ENCODE measurements at regions not wholly inside any gene's neighbourhood (a gene's known extent, or its start where the extent isn't known, plus 50 kb on each side); places are given as distances from the start of the nearest gene placed in this dataset.
"Not testable (repeated sequence)": the region's sequence is repeated elsewhere in the genome, so short reads cannot be mapped to it uniquely, and the experiment has no call there.

DNA sequence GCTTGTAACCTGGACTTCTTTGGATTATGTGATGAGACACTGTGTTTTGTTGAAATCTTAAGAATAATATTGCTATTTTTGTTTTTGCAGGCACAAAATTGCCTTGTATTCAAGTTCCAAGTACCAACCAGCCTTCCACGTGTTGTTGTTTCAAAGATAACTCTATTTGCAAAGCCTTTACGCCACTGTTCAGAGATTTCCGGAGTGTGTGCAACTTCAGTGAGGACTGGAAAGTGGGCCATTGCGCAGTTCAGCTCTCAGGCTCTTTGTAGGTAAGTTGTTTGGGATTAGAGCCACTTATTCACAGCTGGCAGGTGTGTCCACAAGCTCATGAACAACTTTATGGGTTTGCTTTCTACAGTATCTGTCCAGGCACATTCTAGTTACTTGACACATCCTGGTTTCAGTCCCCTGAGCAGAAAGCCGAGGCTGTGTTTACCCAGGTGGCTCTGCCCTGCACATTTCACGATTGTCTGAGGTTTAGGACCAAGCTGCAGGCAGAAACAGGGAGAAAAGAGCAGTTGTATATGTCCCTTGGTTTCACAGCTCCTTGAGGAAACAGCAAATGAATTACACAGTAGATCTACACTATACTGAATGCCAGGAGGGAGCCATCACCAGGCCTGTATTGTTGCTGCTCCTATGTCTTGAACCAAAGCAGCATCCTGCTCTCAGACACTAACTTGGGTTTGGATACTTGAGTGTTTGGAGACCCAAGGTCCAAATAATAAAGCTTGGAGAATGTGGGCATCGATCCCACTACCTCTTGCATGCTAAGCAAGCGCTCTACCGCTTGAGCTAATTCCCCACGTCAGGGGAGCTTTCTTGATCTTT, 136.1 kb upstream of the ZNF322 start:
- DNase-seq (ENCODE audit: low read depth in 2 of 3, low spot score in 1 of 3), result not testable (repeated sequence)

DNA sequence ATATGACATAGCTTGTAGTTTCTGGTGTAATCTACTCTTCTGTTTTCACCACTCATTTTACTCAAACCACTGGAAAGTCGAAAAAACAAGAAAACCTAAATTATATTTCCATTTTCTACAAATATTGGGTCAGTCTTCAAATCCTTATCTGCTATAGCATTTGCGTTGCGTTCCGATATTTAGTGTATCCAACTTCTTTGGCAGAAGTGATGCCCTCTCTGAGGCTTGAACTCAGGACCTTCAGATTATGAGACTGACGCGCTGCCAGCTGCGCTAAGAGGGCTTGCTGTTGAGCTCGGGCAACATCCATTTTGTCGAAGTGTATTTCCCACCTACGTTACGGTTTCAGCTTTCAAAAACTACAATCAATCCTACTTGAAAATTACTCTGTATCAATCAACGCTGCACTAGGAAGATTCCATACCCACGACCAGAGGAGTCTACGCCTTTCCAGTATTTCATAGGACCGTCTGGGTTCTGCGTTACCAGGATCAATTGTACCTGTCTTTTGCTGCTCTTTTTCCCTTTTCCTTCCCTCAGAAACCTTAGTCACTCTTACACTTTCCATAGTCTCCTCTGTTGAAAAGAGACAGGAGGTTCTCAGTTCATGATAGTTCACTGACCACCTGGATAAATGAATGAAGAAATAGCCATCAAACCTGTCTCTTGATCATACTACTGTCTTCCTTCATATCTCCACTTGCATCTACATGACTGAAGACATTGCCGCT, 140.5 kb upstream of the ZNF322 start:
- DNase-seq (ENCODE audit: low read depth in 2 of 3, low spot score in 1 of 3), result not testable (repeated sequence)

DNA sequence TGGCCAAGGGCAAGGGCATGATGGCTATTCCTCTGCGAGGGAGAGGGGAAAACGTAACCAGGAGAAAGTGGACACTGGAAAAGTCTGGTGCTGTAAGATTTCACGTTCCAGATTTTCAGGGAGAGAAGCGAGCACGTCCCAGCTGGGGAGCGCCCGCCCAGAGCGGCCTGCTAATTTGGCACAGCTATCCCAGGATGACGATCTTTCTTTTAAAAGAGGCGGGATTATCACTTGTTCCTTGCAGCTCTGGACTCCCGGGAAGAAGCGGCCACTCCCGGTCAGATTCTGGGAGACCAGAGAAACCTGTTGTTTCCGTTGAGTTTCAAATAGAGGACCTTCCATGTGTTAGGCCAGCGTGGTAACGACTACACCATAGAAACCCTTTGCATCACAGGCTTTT, 144.2 kb upstream of the ZNF322 start:
- not testable (repeated sequence) for DNase-seq (ENCODE audit: low read depth in 2 of 3, low spot score in 1 of 3)

DNA sequence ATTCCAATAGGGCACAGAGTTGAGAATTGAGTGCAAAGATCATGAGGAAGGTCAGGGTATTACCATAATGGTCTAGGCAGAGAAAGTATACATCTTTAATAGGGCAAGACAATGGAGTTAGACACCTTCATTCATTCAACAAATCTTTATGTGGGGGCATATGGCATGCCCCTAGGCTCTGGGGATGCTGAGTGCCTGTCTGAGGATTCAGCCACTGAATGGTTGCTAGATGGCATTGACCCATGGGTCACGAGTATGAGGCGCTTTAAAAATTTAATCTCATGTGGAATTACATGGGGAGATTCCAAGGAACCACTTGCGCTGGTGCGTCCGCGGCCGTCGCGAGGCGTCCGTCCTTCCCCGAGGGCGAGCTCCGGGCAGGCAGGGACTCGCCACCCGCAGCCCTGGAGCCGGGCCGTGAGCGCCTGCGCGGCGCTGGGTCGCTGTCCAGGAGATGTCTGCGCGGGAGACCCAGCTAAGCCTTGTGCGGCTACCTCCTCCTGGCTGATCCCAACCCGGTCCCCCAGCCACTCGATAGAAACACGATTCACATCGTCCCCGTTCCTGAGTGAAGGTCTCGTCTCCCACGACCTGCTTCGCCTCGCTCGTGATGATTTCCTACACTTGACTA, 152.1 kb upstream of the ZNF322 start:
- not testable (repeated sequence) for DNase-seq (ENCODE audit: low read depth in 2 of 3, low spot score in 1 of 3)

DNA sequence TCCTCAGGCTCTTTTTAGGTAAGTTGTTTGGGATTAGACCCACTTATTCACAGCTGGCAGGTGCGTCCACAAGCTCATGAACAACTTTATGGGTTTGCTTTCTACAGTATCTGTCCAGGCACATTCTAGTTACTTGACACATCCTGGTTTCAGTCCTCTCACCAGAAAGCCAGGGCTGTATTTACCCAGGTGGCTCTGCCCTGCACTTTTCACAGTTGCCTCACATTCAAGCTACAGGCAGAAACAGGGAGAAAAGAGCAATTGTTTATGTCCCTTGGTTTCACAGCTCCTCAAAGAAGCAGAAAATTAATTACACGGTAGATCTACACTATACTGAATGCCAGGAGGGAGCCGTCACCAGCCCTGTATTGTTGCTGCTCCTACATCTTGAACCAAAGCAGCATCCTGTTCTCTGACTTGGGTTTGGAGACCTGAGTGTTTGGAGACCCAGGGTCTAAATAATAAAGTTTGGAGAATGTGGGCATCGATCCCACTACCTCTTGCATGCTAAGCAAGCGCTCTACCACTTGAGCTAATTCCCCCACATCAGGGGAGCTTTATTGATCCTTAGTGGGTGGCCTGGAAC, 159.2 kb upstream of the ZNF322 start:
- DNase-seq (ENCODE audit: low read depth in 2 of 3, low spot score in 1 of 3), result not testable (repeated sequence)

DNA sequence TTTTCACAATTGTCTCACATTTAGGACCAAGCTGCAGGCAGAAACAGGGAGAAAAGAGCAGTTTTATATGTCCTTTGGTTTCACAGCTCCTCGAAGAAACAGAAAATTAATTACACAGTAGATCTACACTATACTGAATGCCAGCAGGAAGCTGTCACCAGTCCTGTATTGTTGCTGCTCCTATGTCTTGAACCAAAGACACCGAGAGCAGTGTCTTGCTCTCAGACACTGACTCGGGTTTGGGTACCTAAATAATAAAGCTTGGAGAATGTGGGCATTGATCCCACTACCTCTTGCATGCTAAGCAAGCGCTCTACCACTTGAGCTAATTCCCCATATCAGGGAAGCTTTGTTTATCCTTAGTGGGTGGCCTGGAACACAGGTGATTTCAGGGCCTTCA, 168.4 kb upstream of the ZNF322 start:
- not testable (repeated sequence) for DNase-seq (ENCODE audit: low read depth in 2 of 3, low spot score in 1 of 3)

DNA sequence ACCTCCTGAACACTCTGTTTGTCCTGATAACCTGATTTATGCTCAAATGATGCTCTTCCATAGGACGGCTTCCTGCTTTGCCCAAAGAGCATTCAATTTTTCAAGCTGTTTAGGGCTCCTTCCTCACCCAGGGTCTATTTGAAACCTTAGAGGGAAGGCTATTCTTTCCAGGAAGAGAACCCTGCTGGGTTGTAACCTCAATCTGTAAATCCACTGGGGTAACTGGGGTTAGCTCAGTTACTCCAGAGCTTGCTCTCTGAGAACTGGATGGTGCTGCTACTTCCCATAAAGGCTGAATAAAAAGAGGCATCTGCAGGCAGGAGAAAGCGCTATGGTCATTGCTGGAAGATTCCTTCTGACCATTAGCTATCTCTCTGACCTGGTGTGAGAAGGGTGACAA, 169.9 kb upstream of the ZNF322 start:
- DNase-seq (ENCODE audit: low read depth in 2 of 3, low spot score in 1 of 3), result not testable (repeated sequence)

DNA sequence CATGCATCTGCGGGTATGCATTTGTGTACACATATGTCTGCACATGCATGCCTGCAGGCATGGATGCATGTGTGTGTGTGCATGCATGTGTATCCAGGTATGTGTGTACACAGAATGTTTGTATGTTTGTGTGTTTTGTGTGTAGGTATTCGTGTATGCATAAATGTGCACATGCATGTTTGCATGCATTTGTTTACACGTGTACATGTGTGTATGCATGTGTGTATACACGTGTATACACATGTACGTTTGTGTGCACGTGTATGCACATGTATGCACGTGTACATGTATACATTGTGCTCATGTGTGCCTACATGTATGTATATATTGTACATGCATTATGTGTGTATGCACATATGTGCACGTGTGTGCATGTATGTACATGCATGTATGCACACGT, 171.4 kb upstream of the ZNF322 start:
- not testable (repeated sequence) for DNase-seq (ENCODE audit: low read depth in 2 of 3, low spot score in 1 of 3)

DNA sequence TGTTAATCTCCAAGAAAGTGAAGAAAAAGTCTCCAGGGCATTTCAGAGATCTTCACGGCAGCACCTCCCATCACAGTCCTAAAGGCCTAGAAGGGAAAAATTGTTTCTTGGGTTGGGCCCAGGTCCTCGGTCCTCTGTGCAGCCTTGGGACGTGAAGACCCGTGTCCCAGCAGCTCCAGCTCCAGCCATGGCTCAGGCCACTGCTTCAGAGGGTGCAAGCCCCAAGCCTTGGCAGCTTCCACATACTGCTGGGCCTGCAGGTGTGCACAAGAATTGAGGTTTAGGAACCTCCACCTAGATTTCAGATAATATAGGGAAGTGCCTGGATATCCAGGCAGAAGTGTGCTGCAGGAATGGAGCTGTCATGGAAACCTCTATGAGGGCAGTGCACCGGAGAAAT, 176.2 kb upstream of the ZNF322 start:
- not testable (repeated sequence) for DNase-seq (ENCODE audit: low read depth in 2 of 3, low spot score in 1 of 3)

DNA sequence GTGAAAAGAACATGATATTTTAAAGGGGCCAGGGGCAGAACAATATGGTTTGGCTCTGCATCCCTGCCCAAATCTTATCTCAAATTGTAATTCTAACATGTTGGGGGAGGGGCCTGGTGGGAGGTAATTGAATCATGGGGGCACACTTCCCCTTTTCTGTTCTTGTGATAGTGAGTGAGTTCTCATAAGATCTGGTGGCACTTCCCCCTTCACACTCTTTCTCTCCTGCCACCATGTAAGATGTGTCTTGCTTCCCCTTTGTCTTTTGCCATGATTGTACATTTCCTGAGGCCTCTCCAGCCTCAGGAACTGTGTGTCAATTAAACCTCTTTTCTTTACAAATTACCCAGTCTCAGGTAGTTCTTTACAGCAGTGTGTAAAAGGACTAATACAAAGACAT, 177.1 kb upstream of the ZNF322 start:
- DNase-seq (ENCODE audit: low read depth in 2 of 3, low spot score in 1 of 3), result not testable (repeated sequence)

DNA sequence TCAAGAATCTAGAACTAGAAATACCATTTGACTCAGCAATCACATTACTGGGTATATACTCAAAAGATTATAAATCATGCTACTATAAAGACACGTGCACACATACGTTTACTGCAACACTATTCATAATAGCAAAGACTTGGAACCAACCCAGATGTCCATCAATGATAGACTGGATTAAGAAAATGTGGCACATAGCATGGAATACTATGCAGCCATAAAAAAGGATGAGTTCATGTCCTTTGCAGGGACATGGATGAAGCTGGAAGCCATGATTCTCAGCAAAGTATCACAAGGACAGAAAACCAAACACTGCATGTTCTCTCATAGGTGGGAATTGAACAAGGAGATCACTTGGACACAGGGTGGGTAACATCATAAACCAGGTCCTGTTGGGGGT, 185.3 kb upstream of the ZNF322 start:
- DNase-seq (ENCODE audit: low read depth in 2 of 3, low spot score in 1 of 3), result not testable (repeated sequence)

DNA sequence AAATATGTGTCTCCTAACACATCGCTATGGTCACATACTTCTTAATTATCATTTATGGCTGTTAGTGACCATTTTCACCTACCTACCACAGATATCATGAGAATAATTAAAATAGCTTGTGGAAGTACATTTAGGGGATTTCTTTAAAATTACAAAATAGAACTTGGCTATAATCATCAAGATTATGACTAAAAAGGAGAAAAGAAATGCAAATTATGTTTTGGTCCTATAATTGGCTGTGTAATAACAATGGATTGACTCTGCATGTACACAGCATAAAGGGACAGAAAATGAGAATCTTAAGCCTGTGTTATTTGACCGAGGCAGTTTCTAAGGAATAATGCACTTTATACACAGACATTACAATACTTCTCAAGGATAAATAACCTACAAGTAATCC, 197.7 kb upstream of the ZNF322 start:
- DNase-seq (ENCODE audit: low read depth in 2 of 3, low spot score in 1 of 3), result not testable (repeated sequence)

DNA sequence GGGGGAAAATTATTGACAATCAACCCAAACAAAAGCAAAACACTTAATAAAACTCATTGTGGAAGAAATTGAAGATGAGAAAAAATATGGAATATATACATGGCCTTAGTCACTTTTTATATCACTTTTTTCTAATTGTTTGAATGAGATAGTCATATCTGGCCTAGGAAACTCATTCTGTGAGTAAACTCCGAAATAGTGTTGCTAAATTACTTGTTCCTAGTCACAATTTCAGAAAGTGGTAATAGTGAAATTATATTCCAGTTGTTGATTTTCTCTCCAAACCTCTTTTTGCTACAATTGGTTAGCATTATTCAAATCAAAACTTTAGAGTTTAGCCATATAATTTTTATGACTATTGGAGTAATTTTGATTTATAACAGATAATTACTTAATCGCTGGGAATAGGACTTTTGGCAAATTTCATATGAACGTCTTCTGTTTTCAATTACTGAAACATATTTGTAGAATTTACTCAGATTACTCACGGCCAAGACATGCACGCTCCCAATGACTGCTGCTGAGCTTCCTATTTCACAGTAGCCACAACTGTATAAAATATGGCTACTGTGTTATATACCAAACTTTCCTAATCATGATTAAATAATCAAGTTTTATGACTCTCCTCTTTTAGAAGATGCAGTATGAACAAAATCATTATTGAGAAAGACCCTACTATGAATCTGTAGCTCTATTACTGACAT, 199.7 kb upstream of the ZNF322 start:
- not testable (repeated sequence) for DNase-seq (ENCODE audit: low read depth in 2 of 3, low spot score in 1 of 3)

DNA sequence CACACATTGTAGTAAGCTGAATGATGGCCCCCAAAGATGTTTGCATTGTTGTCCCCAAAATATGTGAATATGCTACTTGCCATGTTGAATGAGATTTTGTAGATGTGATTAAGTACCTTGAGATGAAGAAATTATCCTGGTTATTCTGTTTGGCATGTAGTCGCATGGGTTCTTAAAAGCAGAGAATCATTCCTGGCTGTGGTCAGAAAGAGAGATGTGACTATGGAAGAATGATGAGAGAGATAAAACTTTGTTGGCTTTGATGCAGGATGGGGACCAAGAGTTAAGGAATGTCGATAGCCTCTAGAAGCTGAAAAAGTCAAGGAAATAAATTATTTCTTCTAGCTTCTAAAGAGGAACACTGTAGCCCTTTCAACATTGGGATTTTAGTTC, 200.2 kb upstream of the ZNF322 start:
- DNase-seq (ENCODE audit: low read depth in 2 of 3, low spot score in 1 of 3), result not testable (repeated sequence)

DNA sequence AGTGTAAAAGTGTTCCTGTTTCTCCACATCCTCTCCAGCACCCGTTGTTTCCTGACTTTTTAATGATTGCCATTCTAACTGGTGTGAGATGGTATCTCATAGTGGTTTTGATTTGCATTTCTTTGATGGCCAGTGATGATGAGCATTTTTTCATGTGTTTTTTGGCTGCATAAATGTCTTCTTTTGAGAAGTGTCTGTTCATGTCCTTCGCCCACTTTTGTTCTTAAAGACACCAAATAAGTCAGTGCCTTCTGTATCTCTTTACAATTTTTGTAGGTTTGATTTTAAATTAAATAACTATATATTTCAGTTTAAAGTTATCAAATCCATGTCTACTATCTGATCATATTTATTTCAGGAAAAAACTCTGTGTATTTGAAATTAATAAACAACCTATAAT, 202.4 kb upstream of the ZNF322 start:
- not testable (repeated sequence) for DNase-seq (ENCODE audit: low read depth in 2 of 3, low spot score in 1 of 3)

DNA sequence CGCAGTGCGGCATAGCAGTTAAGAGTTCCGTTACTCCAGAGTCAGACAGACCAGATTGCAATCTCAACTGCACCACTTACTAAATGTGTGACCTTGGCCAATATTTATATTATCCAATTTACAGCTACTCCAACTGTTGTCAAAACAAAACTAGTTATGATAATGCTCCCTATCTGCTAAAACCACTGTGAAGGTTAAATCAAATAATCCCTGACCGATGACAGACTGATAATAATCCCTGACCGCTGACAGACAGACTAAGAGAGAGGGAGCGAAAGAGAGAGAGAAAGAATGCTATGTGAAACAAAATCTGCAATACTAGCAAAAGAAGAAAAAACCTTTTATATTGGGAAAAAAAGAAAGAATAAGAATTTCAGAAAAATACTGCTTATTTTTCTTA, 204.1 kb upstream of the ZNF322 start:
- not testable (repeated sequence) for DNase-seq (ENCODE audit: low read depth in 2 of 3, low spot score in 1 of 3)

DNA sequence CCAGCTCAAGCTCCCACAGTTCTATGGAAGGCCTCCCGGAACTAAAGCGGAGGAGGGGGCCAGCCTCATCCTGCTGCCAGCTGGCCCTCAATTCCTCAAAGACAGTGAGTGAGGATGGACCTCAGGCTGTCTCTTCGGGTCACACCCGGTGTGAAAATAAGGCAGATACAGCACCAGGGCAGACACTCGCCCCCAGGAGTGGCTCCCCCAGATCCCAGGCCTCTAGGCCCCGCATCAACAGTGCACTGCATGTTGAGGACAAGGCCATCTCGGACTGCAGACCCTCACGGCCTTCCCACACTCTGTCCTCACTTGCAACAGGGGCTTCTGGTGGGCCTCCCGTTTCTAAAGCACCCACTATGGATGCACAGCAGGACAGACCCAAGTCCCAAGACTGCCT, 239.2 kb upstream of the ZNF322 start:
- DNase-seq (ENCODE audit: low read depth in 2 of 3, low spot score in 1 of 3), result not testable (repeated sequence)

DNA sequence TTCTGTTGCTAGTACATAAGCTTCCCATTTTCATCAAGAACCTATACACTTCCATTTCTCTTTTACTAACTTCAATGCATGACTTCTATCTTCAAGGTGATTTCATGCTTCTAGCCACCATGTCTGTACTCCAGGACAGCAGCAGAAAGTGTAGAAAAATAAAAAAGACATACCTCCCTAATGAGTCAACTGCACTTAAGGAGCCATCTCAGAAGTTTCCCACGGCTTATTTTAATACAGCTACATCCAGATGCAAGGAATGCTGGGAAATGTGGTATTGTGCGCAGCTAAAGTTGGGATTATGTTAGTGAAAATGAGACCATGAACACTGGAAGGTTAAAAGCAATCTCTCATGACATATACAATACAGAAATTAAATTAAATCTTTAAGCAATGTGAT, 264.7 kb upstream of the ZNF322 start:
- not testable (repeated sequence) for DNase-seq (ENCODE audit: low read depth in 2 of 3, low spot score in 1 of 3)

DNA sequence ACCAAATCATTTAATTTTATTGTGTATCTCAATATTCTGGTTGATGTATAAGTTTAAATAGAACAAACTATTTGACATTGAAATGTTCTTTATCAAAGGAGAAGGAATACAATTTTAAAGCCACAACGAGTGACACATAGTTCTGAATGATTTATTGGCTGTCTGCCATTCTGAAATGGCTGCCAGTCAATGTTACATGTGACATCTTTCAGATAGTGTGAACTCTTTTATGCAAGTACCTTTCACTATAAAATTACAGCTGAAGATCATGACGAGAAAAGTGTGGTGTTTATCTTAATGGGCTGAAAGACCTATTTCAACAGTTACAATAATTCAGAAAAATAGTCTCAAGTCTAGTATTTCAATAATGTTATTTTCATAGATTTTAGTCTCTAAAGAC, 268.6 kb upstream of the ZNF322 start:
- DNase-seq (ENCODE audit: low read depth in 2 of 3, low spot score in 1 of 3), result not testable (repeated sequence)

DNA sequence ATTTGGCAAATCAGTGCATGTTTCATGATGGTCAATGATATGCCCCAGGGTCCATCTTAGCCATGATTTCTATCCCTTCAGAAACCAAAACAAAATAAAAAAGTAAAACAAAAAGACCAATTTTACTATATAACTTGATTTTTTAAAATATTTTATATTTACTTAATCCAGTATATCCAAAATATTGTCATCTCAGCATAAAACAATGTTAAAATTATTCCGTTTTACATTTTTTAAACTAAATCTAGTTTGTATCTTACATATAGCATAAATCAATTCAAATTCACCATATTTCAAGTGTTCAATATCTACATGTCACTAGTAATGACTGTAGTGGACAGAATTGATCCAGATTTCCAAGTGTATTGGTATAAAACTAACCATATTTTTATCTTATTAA, 277.7 kb upstream of the ZNF322 start:
- not testable (repeated sequence) for DNase-seq (ENCODE audit: low read depth in 2 of 3, low spot score in 1 of 3)

DNA sequence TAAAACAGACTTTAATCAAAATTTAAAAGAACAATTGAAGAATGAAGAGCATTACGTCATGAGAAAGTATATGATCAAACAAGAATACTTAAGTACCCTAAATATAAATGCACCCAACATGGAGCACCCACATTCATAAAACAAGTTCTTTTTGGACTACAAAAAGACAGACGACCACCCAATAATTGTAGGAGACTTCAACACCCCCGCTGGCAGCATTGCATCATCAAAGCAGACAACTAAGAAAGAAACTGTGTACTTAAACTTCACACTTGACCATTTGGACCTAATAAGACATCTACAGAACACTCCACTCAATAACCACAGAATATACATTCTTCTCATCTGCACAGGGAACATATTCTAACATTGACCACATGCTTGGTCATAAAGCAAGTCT, 291.7 kb upstream of the ZNF322 start:
- DNase-seq (ENCODE audit: low read depth in 2 of 3, low spot score in 1 of 3), result not testable (repeated sequence)
